PFSK-1 (cell line): ENCODE measurements at regions not wholly inside any gene's neighbourhood (a gene's known extent, or its start where the extent isn't known, plus 50 kb on each side); places are given as distances from the start of the nearest gene placed in this dataset.

Experiments
- FOXP2 ChIP-seq: optimal IDR thresholded peaks from 2 replicates; pipeline ENCODE3; 2011; ENCODE audit warnings: borderline replicate concordance, control low read depth, inconsistent platforms; ENCODE audit not compliant: insufficient read depth; ENCODE audit errors: extremely low read length, extremely low read depth
- POLR2AphosphoS5 ChIP-seq: IDR thresholded peaks from 2 replicates; pipeline ENCODE4 v1.6.1; 2012; ENCODE audit warnings: low read depth, mild to moderate bottlenecking, control low read depth, low read length, moderate library complexity
- SIN3A ChIP-seq: IDR thresholded peaks from 2 replicates; pipeline ENCODE4 v1.6.1; 2012; ENCODE audit warnings: mild to moderate bottlenecking, low read length, moderate library complexity, borderline replicate concordance; ENCODE audit not compliant: insufficient read depth
- TAF1 ChIP-seq: IDR thresholded peaks from 2 replicates; pipeline ENCODE4 v1.6.1; 2012; ENCODE audit warnings: low read length, control low read depth, borderline replicate concordance; ENCODE audit not compliant: insufficient read depth
- TF ChIP-seq, protein P1 (sequence below), 2 experiments: IDR thresholded peaks; 2 replicates each; pipeline versions ENCODE4 v1.6.1 to v1.8.0; 2011 to 2012; ENCODE audit warnings: low read depth in 2 of 2, low read length in 2 of 2, control low read depth in 1 of 2, inconsistent platforms in 1 of 2, mild to moderate bottlenecking in 1 of 2, moderate library complexity in 1 of 2; ENCODE audit not compliant: insufficient read depth in 1 of 2

- no peak for TF ChIP-seq POLR2AphosphoS5
- TF ChIP-seq SIN3A: no peak
- no peak for TF ChIP-seq TAF1
- TF ChIP-seq, protein P1, sequence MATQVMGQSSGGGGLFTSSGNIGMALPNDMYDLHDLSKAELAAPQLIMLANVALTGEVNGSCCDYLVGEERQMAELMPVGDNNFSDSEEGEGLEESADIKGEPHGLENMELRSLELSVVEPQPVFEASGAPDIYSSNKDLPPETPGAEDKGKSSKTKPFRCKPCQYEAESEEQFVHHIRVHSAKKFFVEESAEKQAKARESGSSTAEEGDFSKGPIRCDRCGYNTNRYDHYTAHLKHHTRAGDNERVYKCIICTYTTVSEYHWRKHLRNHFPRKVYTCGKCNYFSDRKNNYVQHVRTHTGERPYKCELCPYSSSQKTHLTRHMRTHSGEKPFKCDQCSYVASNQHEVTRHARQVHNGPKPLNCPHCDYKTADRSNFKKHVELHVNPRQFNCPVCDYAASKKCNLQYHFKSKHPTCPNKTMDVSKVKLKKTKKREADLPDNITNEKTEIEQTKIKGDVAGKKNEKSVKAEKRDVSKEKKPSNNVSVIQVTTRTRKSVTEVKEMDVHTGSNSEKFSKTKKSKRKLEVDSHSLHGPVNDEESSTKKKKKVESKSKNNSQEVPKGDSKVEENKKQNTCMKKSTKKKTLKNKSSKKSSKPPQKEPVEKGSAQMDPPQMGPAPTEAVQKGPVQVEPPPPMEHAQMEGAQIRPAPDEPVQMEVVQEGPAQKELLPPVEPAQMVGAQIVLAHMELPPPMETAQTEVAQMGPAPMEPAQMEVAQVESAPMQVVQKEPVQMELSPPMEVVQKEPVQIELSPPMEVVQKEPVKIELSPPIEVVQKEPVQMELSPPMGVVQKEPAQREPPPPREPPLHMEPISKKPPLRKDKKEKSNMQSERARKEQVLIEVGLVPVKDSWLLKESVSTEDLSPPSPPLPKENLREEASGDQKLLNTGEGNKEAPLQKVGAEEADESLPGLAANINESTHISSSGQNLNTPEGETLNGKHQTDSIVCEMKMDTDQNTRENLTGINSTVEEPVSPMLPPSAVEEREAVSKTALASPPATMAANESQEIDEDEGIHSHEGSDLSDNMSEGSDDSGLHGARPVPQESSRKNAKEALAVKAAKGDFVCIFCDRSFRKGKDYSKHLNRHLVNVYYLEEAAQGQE (IDR thresholded peaks at IDR 0.05; ENCODE audit: insufficient read depth in 1 of 2, low read depth in 2 of 2, low read length in 2 of 2): no peak
- TF ChIP-seq FOXP2: no peak
These were observed 237.3 kb upstream of the STS start for GRCh38 chrX:6910218-6910617.
